Medulla oblongata (tissue), 1 donor: ENCODE measurements at regions not wholly inside any gene's neighbourhood (a gene's known extent, or its start where the extent isn't known, plus 50 kb on each side); places are given as distances from the start of the nearest gene placed in this dataset.
"Not testable (repeated sequence)": the region's sequence is repeated elsewhere in the genome, so short reads cannot be mapped to it uniquely, and the experiment has no call there.

Source experiments
- DNase-seq: peaks from one replicate; pipeline ENCODE4 v3.0.0-alpha.2; 2015; ENCODE audit errors: extremely low spot score

DNA sequence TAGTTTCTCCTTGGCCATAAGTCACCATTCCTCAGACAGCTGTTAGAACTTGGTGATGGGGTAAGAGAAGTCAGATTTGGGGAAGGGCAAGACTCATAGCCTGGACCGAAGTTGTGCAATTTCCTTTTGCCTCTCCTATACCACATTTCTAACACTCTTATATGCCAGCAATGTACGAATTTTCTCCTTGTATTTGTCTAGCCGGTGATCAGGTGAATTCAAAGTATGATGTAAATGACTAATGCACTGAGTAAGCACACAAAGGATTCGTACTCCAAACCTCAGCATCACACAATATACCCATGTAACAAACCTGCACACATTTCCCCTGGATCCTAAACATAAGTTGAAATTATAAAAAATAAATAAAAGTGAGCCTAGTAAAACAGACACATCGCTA is 1143.5 kb upstream of the CELF4 start:
- no peak for DNase-seq

DNA sequence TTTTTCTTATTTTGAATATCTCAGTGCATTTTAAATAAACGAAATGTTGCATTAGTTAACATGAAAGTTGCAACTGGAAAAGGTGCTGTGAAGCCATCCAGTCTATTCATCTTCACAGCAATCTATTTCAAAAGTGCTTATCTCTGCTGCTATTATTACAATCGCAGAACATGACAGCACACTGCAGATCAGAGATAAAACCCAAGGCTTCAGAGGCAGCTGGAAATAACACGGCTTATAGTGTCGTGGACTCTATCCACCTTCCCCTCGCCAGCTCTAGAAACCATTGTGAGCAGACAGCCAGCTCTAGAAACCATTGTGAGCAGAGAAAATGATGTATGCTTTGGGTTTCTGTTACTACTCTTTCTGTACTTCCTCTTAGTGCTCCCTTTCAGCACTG is 1140.8 kb upstream of the CELF4 start:
- no peak for DNase-seq

- no peak for DNase-seq
Measured at GRCh38 chr18:38698088-38698487, 1132.5 kb upstream of the CELF4 start.

- no peak for DNase-seq
Measured at GRCh38 chr18:38695559-38696280, 1130.1 kb upstream of the CELF4 start.

DNA sequence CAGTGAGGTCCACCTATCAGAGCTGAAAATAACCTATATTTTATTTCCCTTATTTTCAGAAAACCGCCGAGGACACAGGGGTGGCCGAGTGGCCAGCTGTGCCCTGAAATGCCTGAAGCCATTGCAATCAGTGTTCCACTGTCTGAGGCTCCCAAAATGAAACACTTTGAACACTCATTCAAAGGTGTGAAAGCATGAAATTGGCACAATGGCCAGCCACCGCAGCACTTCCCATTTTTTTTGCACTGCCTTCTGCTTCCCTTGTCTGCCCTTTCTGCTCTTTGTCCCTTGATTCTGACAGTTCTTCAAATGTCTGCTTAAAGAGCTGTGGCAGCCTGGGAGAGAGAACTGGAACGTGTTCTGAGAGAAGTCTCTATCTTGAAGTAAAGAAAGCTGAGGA is 1127.5 kb upstream of the CELF4 start:
- no peak for DNase-seq

- no peak for DNase-seq
Measured at GRCh38 chr18:38690626-38691025, 1125.0 kb upstream of the CELF4 start.

DNA sequence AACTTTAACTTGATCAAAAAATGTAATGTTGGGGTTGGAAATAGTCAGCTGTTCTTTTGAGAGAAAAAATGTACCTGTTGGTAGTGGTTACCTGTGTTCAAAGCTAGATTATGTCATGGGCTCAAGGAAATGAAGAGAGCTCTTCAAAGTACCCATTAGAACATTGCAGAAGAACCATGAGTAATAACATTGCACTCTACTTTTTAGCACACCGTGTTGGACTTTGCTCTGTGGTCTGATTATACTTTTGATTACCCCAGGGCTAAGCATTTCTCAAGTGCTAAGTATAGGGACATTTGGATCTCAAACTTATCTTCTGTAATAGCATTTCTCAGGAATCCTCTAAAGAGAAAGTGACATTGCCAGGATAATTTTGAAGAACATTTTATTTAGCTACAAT is 1122.8 kb upstream of the CELF4 start:
- no peak for DNase-seq

DNA sequence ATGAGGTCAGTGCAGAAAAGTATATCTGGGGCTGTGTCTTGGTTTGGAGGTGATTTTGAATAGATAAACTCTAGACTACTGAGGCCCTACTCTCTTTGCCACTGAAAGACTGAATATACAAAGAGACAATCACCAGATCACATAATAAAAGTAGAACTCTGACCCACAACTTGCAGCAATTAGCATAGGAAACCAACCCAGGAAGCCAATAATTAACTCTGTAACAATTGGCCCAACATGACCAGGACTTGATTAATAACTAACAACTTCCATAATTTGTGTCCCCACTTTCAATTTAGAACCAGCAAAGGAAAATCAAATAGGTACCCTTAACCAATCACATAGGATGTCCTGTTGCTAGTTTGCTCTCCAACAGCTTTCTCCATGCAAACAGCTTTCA is 1104.9 kb upstream of the CELF4 start:
- DNase-seq = no peak

DNA sequence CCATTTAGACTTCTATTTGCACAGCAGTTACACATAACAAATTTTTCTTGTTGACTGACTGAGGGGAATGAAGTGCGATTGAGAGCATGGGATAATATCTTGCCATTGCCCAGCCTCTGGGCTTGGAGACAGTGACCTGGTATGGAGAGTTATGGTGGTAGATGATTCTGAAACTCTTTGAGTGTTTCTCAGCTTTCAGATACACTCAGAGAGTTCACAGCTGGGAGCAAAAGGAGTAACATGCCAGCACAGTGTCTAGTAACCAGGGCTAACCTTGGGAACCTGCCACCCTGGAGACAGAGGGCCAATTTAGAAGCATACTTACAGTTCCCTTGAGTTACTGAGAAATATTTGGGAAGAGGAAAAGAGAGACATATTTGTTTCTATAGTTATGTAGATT is 1099.3 kb upstream of the CELF4 start:
- DNase-seq = no peak

- no peak for DNase-seq
Measured at GRCh38 chr18:38663682-38664081, 1098.1 kb upstream of the CELF4 start.

GRCh38 chr18:38663270-38663669 is 1097.7 kb upstream of the CELF4 start:
- DNase-seq = no peak

DNA sequence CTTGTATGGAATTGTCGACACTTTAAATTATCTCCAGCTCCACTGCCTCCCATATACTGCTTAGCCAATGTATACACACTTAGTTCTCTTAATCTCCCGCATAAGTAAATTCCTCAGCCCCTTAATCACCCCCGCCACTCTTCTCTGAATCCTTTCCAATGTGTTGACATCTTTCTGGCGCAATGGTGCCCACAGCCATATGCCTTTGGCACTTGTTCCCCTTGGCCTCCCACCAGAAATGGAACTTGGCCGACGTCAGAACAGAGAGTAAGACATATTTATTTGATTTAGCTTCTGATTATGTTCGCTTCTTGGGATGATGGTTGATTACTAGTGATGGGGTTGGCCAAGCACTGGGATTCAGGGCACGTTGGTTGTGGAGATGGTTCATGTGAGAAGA is 1089.3 kb upstream of the CELF4 start:
- DNase-seq = no peak

DNA sequence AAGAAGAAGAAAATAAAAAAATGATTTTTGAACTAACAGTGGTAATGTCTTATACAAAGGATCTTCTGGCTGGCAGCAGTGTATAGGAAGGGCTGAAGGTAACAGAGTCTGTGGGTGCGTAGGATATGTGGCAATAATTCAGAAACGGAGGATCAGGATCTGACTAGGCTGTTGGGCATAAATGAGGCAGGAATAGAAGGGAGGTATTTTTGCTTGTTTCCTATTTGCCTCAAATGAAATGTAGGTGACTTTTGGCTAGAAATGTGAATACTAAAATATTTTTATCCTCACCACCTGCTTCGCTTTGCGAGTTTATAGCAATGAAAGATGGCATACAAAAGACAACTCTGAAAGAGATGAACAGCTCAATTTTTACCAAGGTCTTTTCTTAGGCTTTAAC is 1086.1 kb upstream of the CELF4 start:
- DNase-seq = no peak

GRCh38 chr18:38648179-38648578 is 1082.6 kb upstream of the CELF4 start:
- DNase-seq = no peak

GRCh38 chr18:38646296-38646695 is 1080.7 kb upstream of the CELF4 start:
- no peak for DNase-seq

- no peak for DNase-seq
Measured at GRCh38 chr18:38644875-38645641, 1079.5 kb upstream of the CELF4 start.

- no peak for DNase-seq
Measured at GRCh38 chr18:38642711-38643110, 1077.1 kb upstream of the CELF4 start.

GRCh38 chr18:38639700-38640099 is 1074.1 kb upstream of the CELF4 start:
- not testable (repeated sequence) for DNase-seq

DNA sequence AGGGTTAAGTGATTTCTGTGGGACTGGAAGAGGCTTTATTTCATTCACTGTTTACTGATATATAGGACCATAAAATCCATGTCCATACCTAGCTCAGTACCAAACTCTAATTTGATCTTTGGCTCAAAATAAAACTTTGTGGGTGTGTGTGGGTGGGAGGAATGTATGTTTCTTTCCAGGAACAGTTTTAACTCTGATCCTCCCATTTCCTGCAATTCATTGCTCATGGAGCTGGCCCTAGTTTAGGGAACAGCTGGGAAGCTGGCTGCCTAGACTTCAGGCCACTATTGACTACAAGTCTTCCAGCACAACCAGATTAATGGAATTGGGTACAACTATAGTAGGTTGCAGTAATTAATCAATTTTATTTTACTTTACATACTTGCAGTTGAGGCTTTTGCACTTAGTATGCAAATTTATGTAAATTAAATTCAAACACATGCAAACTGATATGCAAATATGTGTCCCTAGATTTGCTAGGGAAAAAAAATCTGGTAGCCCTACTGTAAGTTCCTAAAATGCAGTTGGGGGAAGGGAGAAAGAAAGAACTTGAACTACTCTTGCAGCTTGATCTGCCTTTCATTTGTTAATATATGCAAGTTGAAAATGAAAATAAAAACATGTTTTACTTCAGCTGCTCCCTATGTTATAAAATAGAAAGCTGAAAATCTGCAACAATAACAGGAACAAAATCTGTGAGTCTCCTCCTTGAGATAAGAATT is 1070.3 kb upstream of the CELF4 start:
- DNase-seq = no peak

DNA sequence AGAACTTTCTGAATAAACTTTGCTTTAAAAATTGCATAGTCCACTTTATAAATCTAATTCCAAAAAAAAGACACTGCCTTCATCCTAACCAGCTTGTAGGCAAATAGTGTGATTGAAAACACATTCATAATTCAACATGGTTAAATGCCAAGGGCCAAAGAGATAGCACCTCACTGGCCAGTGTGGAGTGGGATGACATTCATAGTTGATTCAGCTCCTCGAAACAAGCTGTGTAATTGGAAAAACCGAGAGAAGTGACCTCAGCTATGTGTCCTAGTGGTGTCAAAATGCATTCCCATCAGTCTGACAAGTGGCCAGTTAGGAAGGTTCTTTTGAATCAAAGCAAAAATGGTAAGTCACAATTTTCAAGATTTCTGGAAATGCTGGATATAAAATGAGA is 1068.5 kb upstream of the CELF4 start:
- no peak for DNase-seq

DNA sequence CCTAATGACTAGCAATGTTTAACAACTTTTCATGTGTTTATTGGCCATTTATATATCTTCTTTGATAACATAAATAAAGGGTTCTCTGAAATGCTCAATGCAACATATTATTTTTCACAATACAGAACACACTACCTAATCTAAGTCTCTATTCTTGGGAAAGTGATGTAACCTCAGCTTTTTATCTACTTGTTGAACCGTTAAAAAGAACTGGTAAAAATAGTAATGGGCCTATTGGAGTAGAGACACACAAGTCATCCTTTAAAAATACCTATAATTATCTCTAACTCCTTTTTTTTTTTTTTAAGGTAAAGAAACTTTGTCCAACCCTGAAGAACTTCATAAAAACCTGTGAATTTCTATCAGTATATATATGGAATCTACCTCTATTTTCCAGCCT is 1067.7 kb upstream of the CELF4 start:
- no peak for DNase-seq

DNA sequence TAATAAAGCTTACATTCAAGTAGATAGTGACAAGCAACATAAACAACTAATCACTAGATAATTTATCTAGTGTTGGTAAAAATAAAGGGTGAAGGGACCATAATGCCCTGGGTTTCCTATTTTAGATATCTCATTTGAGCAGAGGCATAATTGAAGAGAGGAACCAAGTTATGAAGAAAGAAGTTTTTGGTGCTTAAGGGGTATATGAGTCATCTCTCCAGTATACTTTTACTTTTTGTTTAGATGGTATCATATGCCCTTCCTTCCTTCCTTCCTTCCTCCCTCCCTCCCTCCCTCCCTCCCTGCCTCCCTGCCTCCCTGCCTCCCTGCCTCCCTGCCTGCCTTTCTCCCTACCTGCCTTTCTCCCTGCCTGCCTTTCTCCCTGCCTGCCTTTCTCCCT is 1053.5 kb upstream of the CELF4 start:
- DNase-seq = no peak

- DNase-seq = no peak
Measured at GRCh38 chr18:38616306-38616705, 1050.7 kb upstream of the CELF4 start.
